H9 (cell line): ENCODE measurements at regions not wholly inside any gene's neighbourhood (a gene's known extent, or its start where the extent isn't known, plus 50 kb on each side); places are given as distances from the start of the nearest gene placed in this dataset.

Experiments
- DNase-seq: peaks from one replicate; pipeline ENCODE4 v3.0.0-alpha.2; 2017
- H2AFZ ChIP-seq: one replicate; pipeline ENCODE4 v1.6.1; 2013; ENCODE audit warnings: mild to moderate bottlenecking, low read length, control low read depth, moderate library complexity
- H2AK5ac ChIP-seq: 2 replicates; pipeline ENCODE4 v1.6.1; 2013; ENCODE audit warnings: low read length, control low read depth, mixed read lengths; ENCODE audit not compliant: insufficient read length
- H2BK120ac ChIP-seq: one replicate; pipeline ENCODE4 v1.6.1; 2013; ENCODE audit warnings: low read depth, mild to moderate bottlenecking, low read length, control low read depth, inconsistent platforms; ENCODE audit not compliant: poor library complexity, severe bottlenecking
- H2BK12ac ChIP-seq: 2 replicates; pipeline ENCODE4 v1.6.1; 2013; ENCODE audit warnings: low read length, control low read depth, mixed read lengths, low read depth; ENCODE audit not compliant: insufficient read length
- H2BK15ac ChIP-seq: 2 replicates; pipeline ENCODE4 v1.6.1; 2013; ENCODE audit warnings: low read depth, low read length, control low read depth
- H2BK20ac ChIP-seq: one replicate; pipeline ENCODE4 v1.6.1; 2013; ENCODE audit warnings: low read depth, mild to moderate bottlenecking, low read length, control low read depth, inconsistent platforms; ENCODE audit not compliant: poor library complexity, severe bottlenecking
- H2BK5ac ChIP-seq: 2 replicates; pipeline ENCODE4 v1.6.1; 2013; ENCODE audit warnings: low read length, control low read depth, mixed read lengths; ENCODE audit not compliant: insufficient read length
- H3K14ac ChIP-seq: 2 replicates; pipeline ENCODE4 v1.6.1; 2013; ENCODE audit warnings: low read length, control low read depth; ENCODE audit not compliant: insufficient read depth
- H3K18ac ChIP-seq: 2 replicates; pipeline ENCODE4 v1.6.1; 2013; ENCODE audit warnings: low read depth, mild to moderate bottlenecking, mixed read lengths, low read length, control low read depth; ENCODE audit not compliant: insufficient read length
- H3K23ac ChIP-seq: 2 replicates; pipeline ENCODE4 v1.6.1; 2013; ENCODE audit warnings: low read length, control low read depth, mixed read lengths, low read depth; ENCODE audit not compliant: insufficient read length
- H3K23me2 ChIP-seq: 2 replicates; pipeline ENCODE4 v1.6.1; 2013; ENCODE audit warnings: low read depth, mild to moderate bottlenecking, mixed read lengths, low read length, control low read depth; ENCODE audit not compliant: insufficient read length, poor library complexity, severe bottlenecking
- H3K27ac ChIP-seq: 2 replicates; pipeline ENCODE4 v1.5.1; 2013; ENCODE audit warnings: low read length, control low read depth, mixed read lengths, low read depth; ENCODE audit not compliant: insufficient read length
- H3K27me3 ChIP-seq: 2 replicates; pipeline ENCODE4 v1.6.1; 2013; ENCODE audit warnings: low read length, control low read depth, inconsistent platforms; ENCODE audit not compliant: insufficient read depth
- H3K4ac ChIP-seq: 2 replicates; pipeline ENCODE4 v1.6.1; 2013; ENCODE audit warnings: low read depth, mild to moderate bottlenecking, control low read depth, inconsistent platforms, low read length, moderate library complexity
- H3K4me1 ChIP-seq: 2 replicates; pipeline ENCODE4 v1.6.1; 2013; ENCODE audit warnings: low read length, control low read depth, inconsistent platforms; ENCODE audit not compliant: insufficient read depth
- H3K4me2 ChIP-seq: 2 replicates; pipeline ENCODE4 v1.6.1; 2013; ENCODE audit warnings: low read length, control low read depth, mixed read lengths; ENCODE audit not compliant: insufficient read length, insufficient read depth
- H3K56ac ChIP-seq: 2 replicates; pipeline ENCODE4 v1.6.1; 2013; ENCODE audit warnings: low read depth, mild to moderate bottlenecking, mixed read lengths, low read length, control low read depth; ENCODE audit not compliant: insufficient read length
- H3K79me1 ChIP-seq: 2 replicates; pipeline ENCODE4 v1.6.1; 2013; ENCODE audit warnings: low read depth, mild to moderate bottlenecking, moderate library complexity, low read length, control low read depth, inconsistent platforms; ENCODE audit not compliant: insufficient read depth, poor library complexity, severe bottlenecking
- H3K79me2 ChIP-seq: 2 replicates; pipeline ENCODE4 v1.6.1; 2013; ENCODE audit warnings: low read length, control low read depth, inconsistent platforms; ENCODE audit not compliant: insufficient read depth
- H3K9ac ChIP-seq: 2 replicates; pipeline ENCODE4 v1.6.1; 2013; ENCODE audit warnings: low read length, control low read depth, mixed read lengths; ENCODE audit not compliant: insufficient read length; ENCODE audit errors: extremely low read depth
- H3K9me3 ChIP-seq: one replicate; pipeline ENCODE4 v1.6.1; 2013; ENCODE audit warnings: low read depth, low read length, inconsistent platforms; ENCODE audit not compliant: control insufficient read depth
- H3T11ph ChIP-seq: one replicate; pipeline ENCODE4 v1.6.1; 2013; ENCODE audit warnings: mild to moderate bottlenecking, low read length, control low read depth, inconsistent platforms
- H4K20me1 ChIP-seq: one replicate; pipeline ENCODE4 v1.6.1; 2013; ENCODE audit not compliant: control insufficient read depth, insufficient read length, insufficient read depth
- H4K5ac ChIP-seq: 2 replicates; pipeline ENCODE4 v1.6.1; 2013; ENCODE audit warnings: low read depth, mild to moderate bottlenecking, mixed read lengths, low read length, control low read depth; ENCODE audit not compliant: insufficient read length
- H4K8ac ChIP-seq: replicated peaks from 2 replicates; pipeline ENCODE4 v1.6.1; 2013; ENCODE audit warnings: low read length, control low read depth, mixed read lengths, low read depth; ENCODE audit not compliant: insufficient read length
- H4K91ac ChIP-seq: 2 replicates; pipeline ENCODE4 v1.6.1; 2013; ENCODE audit warnings: low read depth, mild to moderate bottlenecking, moderate library complexity, mixed read lengths, low read length, control low read depth; ENCODE audit not compliant: insufficient read length
- H3K27ac Mint-ChIP-seq, 3 experiments: 2 replicates in 2 of 3; 3 replicates in 1 of 3; pipeline ENCODE4 v1.8.0; 2020 to 2021; ENCODE audit warnings: mixed read lengths in 3 of 3, mild to moderate bottlenecking in 1 of 3, moderate library complexity in 1 of 3
- H3K27me3 Mint-ChIP-seq: 2 replicates; pipeline ENCODE4 v1.8.0; 2021; ENCODE audit warnings: low read depth, mild to moderate bottlenecking, moderate library complexity, mixed read lengths
- H3K36me3 Mint-ChIP-seq, 3 experiments: 2 replicates in 2 of 3; 3 replicates in 1 of 3; pipeline ENCODE4 v1.8.0; 2020 to 2021; ENCODE audit warnings: low read depth in 3 of 3, mixed read lengths in 3 of 3; ENCODE audit not compliant: insufficient read depth in 1 of 3
- H3K4me1 Mint-ChIP-seq, 2 experiments: 2 replicates each; pipeline ENCODE4 v1.8.0; 2020; ENCODE audit warnings: mixed read lengths in 2 of 2
- H3K4me3 Mint-ChIP-seq, 2 experiments: 2 replicates in 1 of 2; 3 replicates in 1 of 2; pipeline ENCODE4 v1.8.0; 2020 to 2021; ENCODE audit warnings: mild to moderate bottlenecking in 2 of 2, mixed read lengths in 2 of 2, moderate library complexity in 1 of 2
- H3K9me3 Mint-ChIP-seq, 2 experiments: 2 replicates in 1 of 2; 3 replicates in 1 of 2; pipeline ENCODE4 v1.8.0; 2020; ENCODE audit warnings: mild to moderate bottlenecking in 2 of 2, mixed read lengths in 2 of 2, moderate library complexity in 1 of 2
- CTCF ChIP-seq: fragments of 200-600 bp; sonication (generic); conservative IDR thresholded peaks from 3 replicates; pipeline ENCODE4 v1.8.0; 2021; ENCODE audit warnings: antibody characterized with exemption, mild to moderate bottlenecking
- WGBS: extraction: QIAGEN DNeasy Blood & Tissue Kit; methylation state at CpG from one replicate; pipeline ENCODE4 v1.1.7; 2013; ENCODE audit warnings: missing lambda C conversion rate, low lambda C conversion rate, mixed read lengths; ENCODE audit not compliant: insufficient read length; ENCODE audit errors: extremely low coverage; 5-methylcytosine and 5-hydroxymethylcytosine counted together

GRCh38 chr11:103636232-103636631 lies 400.2 kb upstream of the DDI1 start:
- H3K4me3 Mint-ChIP-seq: no peak overlapping the region

More at GRCh38 chr11:103636232-103636631, 400.2 kb upstream of the DDI1 start:
- WGBS: no CpG with 5 or more reads among the region's 6 CpGs
- H3K18ac ChIP-seq: no peak overlapping the region
- H3K36me3 Mint-ChIP-seq: peaks cover 0 to 14% (median 14%) of the 10 kb centered on the region in 3 experiments; a peak in 5 of 7 replicates
- DNase-seq: no peak
- no peak overlapping the region for H2BK15ac ChIP-seq
- no peak overlapping the region for H3K23ac ChIP-seq
- no peaks in the 10 kb centered on the region for H3K9me3 ChIP-seq
- H2AFZ ChIP-seq: no peak overlapping the region
- H3K79me2 ChIP-seq: no peaks in the 10 kb centered on the region
- H2BK12ac ChIP-seq: no peak overlapping the region
- no peak overlapping the region for H3K27ac Mint-ChIP-seq
- no peak overlapping the region for H4K91ac ChIP-seq
- H3K4me2 ChIP-seq: no peak overlapping the region
- no peak overlapping the region for H3T11ph ChIP-seq
- no peak overlapping the region for H3K27ac ChIP-seq
- H3K27me3 ChIP-seq: no peaks in the 10 kb centered on the region
- no peak overlapping the region for H2BK20ac ChIP-seq
- H4K5ac ChIP-seq: no peak overlapping the region
- no peak overlapping the region for H2AK5ac ChIP-seq
- no peak overlapping the region for H3K14ac ChIP-seq
- H3K27me3 Mint-ChIP-seq: no peaks in the 10 kb centered on the region
- no peak overlapping the region for H3K4ac ChIP-seq
- no peak overlapping the region for H4K8ac ChIP-seq
- TF ChIP-seq CTCF: no peak
- no peak overlapping the region for H2BK5ac ChIP-seq
- H3K9me3 Mint-ChIP-seq: peaks cover 13 to 16% of the 10 kb centered on the region in 2 experiments
- H4K20me1 ChIP-seq: no peaks in the 10 kb centered on the region
- no peaks in the 10 kb centered on the region for H3K23me2 ChIP-seq
- peaks cover 2% of the 10 kb centered on the region; the same call in 1 of the 2 replicates for H3K4me1 ChIP-seq
- no peak overlapping the region for H3K9ac ChIP-seq
- H3K4me1 Mint-ChIP-seq: peaks cover 23 to 37% of the 10 kb centered on the region in 2 experiments
- H2BK120ac ChIP-seq: no peak overlapping the region
- H3K79me1 ChIP-seq: no peaks in the 10 kb centered on the region
- no peak overlapping the region for H3K56ac ChIP-seq
